ENCODE measurements at regions not wholly inside any gene's neighbourhood (a gene's known extent, or its start where the extent isn't known, plus 50 kb on each side); places are given as distances from the start of the nearest gene placed in this dataset.

- in situ Hi-C loops (cut with HindIII; ENCODE audit: low sequenced_read_pairs): no loop called here
These were observed 121.1 kb upstream of the PPP2R3A start for GRCh38 chr3:135844386-135844785.

- in situ Hi-C loops (cut with HindIII; ENCODE audit: low sequenced_read_pairs): no loop called here
These were observed 117.5 kb upstream of the PPP2R3A start for GRCh38 chr3:135848051-135848450.

GRCh38 chr3:135849827-135850226, 115.7 kb upstream of the PPP2R3A start:
- in situ Hi-C loops (cut with HindIII; ENCODE audit: low sequenced_read_pairs): loop anchor here (10.0 kb wide), 1 partner anchor 65 kb away; no protein-coding TSS in a partner anchor

DNA sequence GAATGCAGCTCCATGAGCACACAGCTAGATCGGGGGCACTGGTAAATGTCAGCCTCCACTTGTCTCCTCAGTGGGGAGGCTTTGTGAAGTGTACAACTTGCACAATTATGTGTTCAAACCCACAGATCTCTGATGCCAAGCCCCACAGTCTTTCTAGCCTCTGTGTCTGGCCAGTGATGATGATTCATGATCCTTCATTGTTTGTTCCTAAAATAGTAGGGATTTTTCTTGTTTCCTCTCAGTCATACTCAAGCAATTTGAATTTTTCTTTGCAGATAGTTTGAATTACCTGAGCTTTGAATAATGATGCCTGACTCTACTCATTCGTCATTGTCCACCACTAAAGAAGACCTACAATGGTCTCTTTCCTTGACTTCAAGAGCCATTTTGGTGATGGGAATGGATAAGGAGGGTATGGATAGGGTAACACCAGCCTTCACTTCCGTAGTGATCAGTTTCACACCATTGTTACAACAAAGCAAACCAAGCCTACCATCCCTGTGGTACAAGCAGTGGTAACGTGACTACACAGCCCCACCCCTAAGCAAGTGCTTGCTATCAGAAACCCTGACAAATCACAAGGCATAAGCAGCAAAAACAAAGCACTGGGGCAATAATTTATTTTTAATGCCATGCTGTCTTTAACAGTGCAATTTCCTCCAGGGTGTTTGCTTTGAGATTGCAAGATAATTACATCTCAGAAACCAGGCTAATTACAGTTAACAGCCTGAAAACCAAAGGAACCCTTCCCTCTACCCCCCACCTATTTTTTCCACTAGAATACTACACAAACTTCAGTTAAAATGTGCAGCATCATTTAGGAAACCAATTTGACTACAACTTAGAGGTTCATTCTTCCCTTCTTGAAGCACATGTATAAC, 114.1 kb upstream of the PPP2R3A start:
- in situ Hi-C loops (cut with HindIII; ENCODE audit: low sequenced_read_pairs): loop anchor here (10.0 kb wide), 1 partner anchor 67 kb away; no protein-coding TSS in a partner anchor

DNA sequence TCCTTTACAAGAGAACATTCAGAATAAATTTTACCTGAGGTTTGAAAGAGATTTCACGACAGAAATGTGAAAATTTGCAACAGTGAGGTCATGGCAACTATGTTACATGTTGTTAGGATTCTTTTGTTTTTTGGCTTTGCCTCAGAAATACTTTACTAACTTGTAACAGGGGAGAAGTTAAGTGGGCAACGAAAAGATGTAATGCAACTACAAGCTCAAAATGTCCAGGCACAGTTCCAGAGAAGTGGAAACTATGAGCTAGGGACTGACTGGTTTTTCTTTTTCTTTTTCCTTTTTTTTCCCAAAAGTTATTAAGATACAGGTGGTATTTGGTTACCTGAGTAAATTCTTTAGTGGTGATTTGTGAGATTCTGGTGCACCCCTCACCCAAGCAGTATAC, 111.5 kb upstream of the PPP2R3A start:
- in situ Hi-C loops (cut with HindIII; ENCODE audit: low sequenced_read_pairs): loop anchor here (10.0 kb wide), 1 partner anchor 69 kb away; no protein-coding TSS in a partner anchor

DNA sequence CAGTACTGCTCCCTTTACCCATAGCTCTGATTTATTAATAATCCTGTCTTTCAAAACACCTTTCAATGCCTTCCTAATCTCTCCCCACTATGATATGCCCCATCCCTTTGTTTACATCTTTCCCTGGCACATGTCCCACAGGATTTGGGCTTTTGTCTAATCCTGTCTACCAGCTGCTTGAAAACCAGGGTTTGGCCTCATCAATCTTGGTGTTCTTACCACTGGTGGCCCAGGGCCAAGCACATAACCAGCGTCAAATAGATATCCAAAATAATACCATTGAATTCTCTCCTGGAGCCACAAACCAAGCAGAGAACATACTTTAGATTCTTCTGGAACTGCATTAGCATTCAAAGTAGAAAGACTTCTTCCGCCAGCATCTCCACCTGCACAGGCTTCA, 104.8 kb upstream of the PPP2R3A start:
- in situ Hi-C loops (cut with HindIII; ENCODE audit: low sequenced_read_pairs): no loop called here

DNA sequence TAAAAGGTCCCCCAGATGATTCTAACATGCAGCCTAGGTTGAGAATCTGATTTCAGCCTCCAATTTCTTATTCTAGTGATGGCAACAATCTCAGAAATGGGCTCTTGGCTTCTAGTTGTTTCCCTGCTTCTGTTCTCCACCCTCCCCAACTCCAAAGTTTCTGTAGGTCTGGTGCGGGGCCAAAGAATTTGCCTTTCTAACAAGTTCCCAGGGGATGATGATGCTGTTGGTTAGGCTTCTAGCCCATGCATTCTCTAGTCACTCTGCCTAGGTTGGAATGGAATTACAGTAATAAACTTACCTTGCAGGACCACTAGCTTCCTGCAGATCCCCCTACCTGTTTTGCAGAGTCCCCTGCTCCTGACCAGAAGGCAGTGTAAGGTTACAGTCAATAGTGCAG, 103.2 kb upstream of the PPP2R3A start:
- in situ Hi-C loops (cut with HindIII; ENCODE audit: low sequenced_read_pairs): no loop called here

GRCh38 chr3:135864060-135864459, 101.5 kb upstream of the PPP2R3A start:
- in situ Hi-C loops (cut with HindIII; ENCODE audit: low sequenced_read_pairs): no loop called here

DNA sequence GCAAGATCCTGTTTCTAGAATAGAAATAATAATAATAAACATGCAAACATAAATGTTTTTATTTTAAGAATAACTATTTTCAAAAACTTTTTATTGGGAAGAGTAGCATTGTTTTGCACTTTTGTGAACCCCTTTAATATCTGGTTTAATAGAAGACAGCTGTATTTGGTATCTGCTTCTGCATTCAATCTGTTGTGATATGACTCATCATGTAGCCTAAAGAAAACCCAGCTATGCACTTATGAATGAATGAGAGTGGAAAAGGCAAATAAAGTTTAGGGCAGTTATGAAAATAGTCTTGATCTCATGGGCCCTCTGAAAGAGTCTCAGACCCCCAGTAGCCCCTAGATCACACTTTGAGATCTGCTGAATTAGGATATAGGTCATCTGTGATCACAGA, 100.4 kb upstream of the PPP2R3A start:
- in situ Hi-C loops (cut with HindIII; ENCODE audit: low sequenced_read_pairs): no loop called here

- in situ Hi-C loops (cut with HindIII; ENCODE audit: low sequenced_read_pairs): no loop called here
These were observed 100.0 kb upstream of the PPP2R3A start for GRCh38 chr3:135865553-135865952.

GRCh38 chr3:135867911-135868310, 97.6 kb upstream of the PPP2R3A start:
- in situ Hi-C loops (cut with HindIII; ENCODE audit: low sequenced_read_pairs): no loop called here

GRCh38 chr3:135868801-135869200, 96.7 kb upstream of the PPP2R3A start:
- in situ Hi-C loops (cut with HindIII; ENCODE audit: low sequenced_read_pairs): no loop called here

DNA sequence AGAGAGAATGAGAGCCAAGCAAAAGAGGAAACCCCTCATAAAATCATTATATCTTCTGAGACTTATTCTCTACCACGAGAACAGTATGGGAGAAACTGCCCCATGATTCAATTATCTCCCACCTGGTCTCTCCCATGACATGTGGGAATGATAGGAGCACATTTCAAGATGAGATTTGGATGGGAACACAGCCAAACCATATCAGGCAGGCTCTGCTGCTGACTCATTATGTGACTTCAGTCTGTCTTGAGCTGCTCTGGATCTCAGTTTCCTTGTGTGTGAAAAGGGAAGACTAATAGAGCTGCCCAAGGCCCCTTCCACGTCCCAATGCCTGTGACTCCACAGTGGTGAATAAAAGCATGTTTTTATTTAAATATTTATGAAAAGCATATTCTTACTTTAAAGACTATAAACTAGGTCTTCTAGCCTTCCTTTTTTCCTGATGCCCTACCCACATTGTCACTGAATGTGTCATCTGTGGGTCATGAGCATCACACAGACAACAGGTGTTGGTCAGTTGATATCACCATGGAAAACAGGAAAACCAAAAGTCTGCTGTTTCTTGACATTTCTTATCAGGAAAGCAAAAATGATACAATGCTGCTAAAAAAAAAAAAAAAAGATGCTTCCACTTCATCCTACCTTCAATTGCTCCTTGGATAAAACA, 96.0 kb upstream of the PPP2R3A start:
- in situ Hi-C loops (cut with HindIII; ENCODE audit: low sequenced_read_pairs): no loop called here

- in situ Hi-C loops (cut with HindIII; ENCODE audit: low sequenced_read_pairs): no loop called here
These were observed 94.2 kb upstream of the PPP2R3A start for GRCh38 chr3:135871311-135871710.

DNA sequence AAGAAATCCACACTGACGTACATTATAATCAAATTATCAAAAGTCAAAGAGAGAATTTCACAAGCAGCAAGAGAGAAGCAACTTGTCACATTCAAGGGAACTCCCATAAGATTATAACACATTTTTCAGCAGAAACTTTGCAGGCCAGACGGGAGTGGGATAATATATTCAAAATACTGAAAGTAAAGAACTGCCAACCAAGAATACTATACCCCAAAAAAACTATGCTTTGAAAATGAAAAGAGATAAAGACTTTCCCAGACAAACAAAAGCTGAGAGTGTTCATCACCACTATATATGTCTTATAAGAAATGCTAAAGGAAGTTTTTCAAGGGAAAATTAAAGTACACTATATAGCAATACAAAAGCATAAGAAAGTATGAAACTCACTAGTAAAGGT, 91.5 kb upstream of the PPP2R3A start:
- in situ Hi-C loops (cut with HindIII; ENCODE audit: low sequenced_read_pairs): no loop called here

GRCh38 chr3:135878501-135878900, 87.0 kb upstream of the PPP2R3A start:
- in situ Hi-C loops (cut with HindIII; ENCODE audit: low sequenced_read_pairs): no loop called here

- in situ Hi-C loops (cut with HindIII; ENCODE audit: low sequenced_read_pairs): no loop called here
These were observed 79.6 kb upstream of the PPP2R3A start for GRCh38 chr3:135885885-135886284.

GRCh38 chr3:135887220-135887619, 78.3 kb upstream of the PPP2R3A start:
- in situ Hi-C loops (cut with HindIII; ENCODE audit: low sequenced_read_pairs): no loop called here

- in situ Hi-C loops (cut with HindIII; ENCODE audit: low sequenced_read_pairs): no loop called here
These were observed 76.1 kb upstream of the PPP2R3A start for GRCh38 chr3:135889443-135889842.

DNA sequence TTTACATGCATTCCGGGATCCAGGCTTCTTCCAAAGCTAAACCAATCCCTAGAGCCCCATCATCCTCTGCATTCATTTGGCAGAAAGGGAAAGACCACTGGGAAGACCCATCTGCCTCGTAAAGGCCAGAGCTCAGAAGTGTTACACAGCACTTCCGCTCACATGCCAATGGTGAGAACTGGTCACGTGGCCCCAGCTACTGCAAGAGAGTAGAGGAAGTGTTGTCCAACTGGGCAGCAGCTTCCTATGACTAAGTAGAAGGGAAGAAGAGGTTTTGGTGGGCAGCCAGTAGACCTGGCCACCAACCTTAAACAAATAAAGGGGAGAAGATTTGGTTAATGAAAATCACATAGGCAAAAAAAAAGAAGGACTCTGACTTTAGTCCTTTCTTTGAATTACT, 74.4 kb upstream of the PPP2R3A start:
- in situ Hi-C loops (cut with HindIII; ENCODE audit: low sequenced_read_pairs): no loop called here

- in situ Hi-C loops (cut with HindIII; ENCODE audit: low sequenced_read_pairs): no loop called here
These were observed 70.3 kb upstream of the PPP2R3A start for GRCh38 chr3:135895106-135895733.

DNA sequence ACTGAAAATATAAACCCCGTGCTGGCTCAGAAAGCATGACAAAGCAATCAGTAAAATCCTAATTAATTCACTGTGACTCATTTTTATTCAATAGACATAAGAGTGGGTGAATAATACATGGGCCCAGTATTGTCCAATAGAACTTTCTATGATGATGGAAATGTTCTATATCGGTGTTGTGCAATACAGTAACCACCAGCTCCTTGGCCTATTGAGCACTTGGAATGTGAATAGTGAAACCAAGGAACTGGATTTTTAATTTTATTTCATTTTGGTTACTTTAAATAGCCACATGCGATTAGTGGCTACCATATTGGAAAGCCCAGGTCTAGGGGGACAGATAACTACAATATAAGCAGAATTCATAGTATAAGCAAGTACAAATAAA, 69.8 kb upstream of the PPP2R3A start:
- in situ Hi-C loops (cut with HindIII; ENCODE audit: low sequenced_read_pairs): no loop called here
